ENCODE measurements at regions not wholly inside any gene's neighbourhood (a gene's known extent, or its start where the extent isn't known, plus 50 kb on each side); places are given as distances from the start of the nearest gene placed in this dataset.

GRCh38 chr2:40937284-40937683 lies 485.4 kb upstream of the SLC8A1 start:
- no peak for TF ChIP-seq CTCF (conservative IDR thresholded peaks at IDR 0.05; ENCODE audit: low read depth, low read length)

DNA sequence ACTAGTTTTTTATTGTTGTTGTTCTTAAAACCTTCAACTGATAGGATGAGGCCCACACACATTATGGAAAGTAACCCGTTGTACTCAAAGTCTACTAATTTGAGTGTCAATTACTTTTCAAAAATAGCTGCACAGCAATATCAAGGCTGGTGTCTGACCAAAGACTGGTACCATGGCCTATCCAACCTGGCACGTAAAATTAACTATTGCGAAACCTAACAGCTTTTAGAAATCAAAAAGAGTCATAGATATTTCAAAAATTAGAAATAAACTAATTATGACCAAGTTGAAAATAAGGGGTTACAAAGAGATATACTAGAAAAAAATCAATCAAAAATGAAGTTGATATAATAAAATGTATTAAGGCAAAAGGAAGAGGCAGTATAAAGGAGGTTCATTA lies 501.5 kb upstream of the SLC8A1 start:
- H3K4me2 ChIP-seq: no peak overlapping the region
- no peaks in the 10 kb centered on the region for H3K36me3 ChIP-seq (ENCODE audit: insufficient read depth)
- H3K27ac ChIP-seq: no peak overlapping the region
- H3K4me1 ChIP-seq (ENCODE audit: low read depth, poor library complexity, severe bottlenecking): no peaks in the 10 kb centered on the region
- no peaks in the 10 kb centered on the region for H4K20me1 ChIP-seq (ENCODE audit: insufficient read depth)
- H3K4me3 ChIP-seq (IDR thresholded peaks at IDR 0.05; ENCODE audit: insufficient read depth, low read depth, low read length): no peak overlapping the region
- H3K79me2 ChIP-seq (ENCODE audit: insufficient read depth, low read depth): no peaks in the 10 kb centered on the region
- TF ChIP-seq CTCF (conservative IDR thresholded peaks at IDR 0.05; ENCODE audit: low read depth, low read length): no peak
- H3K9ac ChIP-seq: no peak overlapping the region
- H3K27me3 ChIP-seq (ENCODE audit: insufficient read depth, low read depth): no peaks in the 10 kb centered on the region
- H2AFZ ChIP-seq (ENCODE audit: low read depth): no peak overlapping the region

More at GRCh38 chr2:40937284-40937683, 485.4 kb upstream of the SLC8A1 start:
- H3K4me2 ChIP-seq: no peak overlapping the region
- H3K79me2 ChIP-seq (ENCODE audit: insufficient read depth, low read depth): no peaks in the 10 kb centered on the region
- H3K4me1 ChIP-seq (ENCODE audit: low read depth, poor library complexity, severe bottlenecking): no peaks in the 10 kb centered on the region
- H4K20me1 ChIP-seq (ENCODE audit: insufficient read depth): no peaks in the 10 kb centered on the region
- H3K4me3 ChIP-seq (IDR thresholded peaks at IDR 0.05; ENCODE audit: insufficient read depth, low read depth, low read length): no peak overlapping the region
- H2AFZ ChIP-seq (ENCODE audit: low read depth): no peak overlapping the region
- no peak overlapping the region for H3K27ac ChIP-seq
- H3K27me3 ChIP-seq (ENCODE audit: insufficient read depth, low read depth): no peaks in the 10 kb centered on the region
- no peak overlapping the region for H3K9ac ChIP-seq
- no peaks in the 10 kb centered on the region for H3K36me3 ChIP-seq (ENCODE audit: insufficient read depth)

GRCh38 chr2:40955042-40955441 lies 503.2 kb upstream of the SLC8A1 start:
- H3K4me2 ChIP-seq: no peak overlapping the region
- H3K36me3 ChIP-seq (ENCODE audit: insufficient read depth): no peaks in the 10 kb centered on the region
- no peak for TF ChIP-seq CTCF (conservative IDR thresholded peaks at IDR 0.05; ENCODE audit: low read depth, low read length)
- no peaks in the 10 kb centered on the region for H4K20me1 ChIP-seq (ENCODE audit: insufficient read depth)
- H3K27me3 ChIP-seq (ENCODE audit: insufficient read depth, low read depth): no peaks in the 10 kb centered on the region
- H3K79me2 ChIP-seq (ENCODE audit: insufficient read depth, low read depth): no peaks in the 10 kb centered on the region
- H3K4me3 ChIP-seq (IDR thresholded peaks at IDR 0.05; ENCODE audit: insufficient read depth, low read depth, low read length): no peak overlapping the region
- no peak overlapping the region for H3K27ac ChIP-seq
- no peaks in the 10 kb centered on the region for H3K4me1 ChIP-seq (ENCODE audit: low read depth, poor library complexity, severe bottlenecking)
- no peak overlapping the region for H2AFZ ChIP-seq (ENCODE audit: low read depth)
- no peak overlapping the region for H3K9ac ChIP-seq

DNA sequence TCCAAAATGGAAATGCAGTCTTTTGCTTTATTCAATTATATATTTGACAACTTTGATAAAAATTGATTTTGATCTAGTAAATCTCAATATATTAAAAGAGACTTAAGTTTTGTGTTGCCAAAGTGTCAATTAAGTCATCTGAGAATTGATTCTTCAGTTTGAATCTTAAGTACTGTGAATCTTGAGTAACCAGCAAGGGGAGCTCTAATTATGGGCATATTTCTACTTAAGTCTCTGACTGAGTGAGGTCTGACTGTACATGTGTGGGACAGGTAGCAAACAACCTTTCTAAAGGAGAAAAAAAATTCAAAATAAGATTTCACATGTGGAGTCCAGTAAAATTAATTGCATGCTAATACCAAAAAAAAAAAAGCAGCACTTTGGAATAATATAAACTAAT lies 503.7 kb upstream of the SLC8A1 start:
- H2AFZ ChIP-seq (ENCODE audit: low read depth): no peak overlapping the region
- no peak overlapping the region for H3K4me2 ChIP-seq
- H3K27me3 ChIP-seq (ENCODE audit: insufficient read depth, low read depth): no peaks in the 10 kb centered on the region
- H3K79me2 ChIP-seq (ENCODE audit: insufficient read depth, low read depth): no peaks in the 10 kb centered on the region
- H3K27ac ChIP-seq: no peak overlapping the region
- no peak overlapping the region for H3K4me3 ChIP-seq (IDR thresholded peaks at IDR 0.05; ENCODE audit: insufficient read depth, low read depth, low read length)
- H3K36me3 ChIP-seq (ENCODE audit: insufficient read depth): no peaks in the 10 kb centered on the region
- no peaks in the 10 kb centered on the region for H3K4me1 ChIP-seq (ENCODE audit: low read depth, poor library complexity, severe bottlenecking)
- no peak for TF ChIP-seq CTCF (conservative IDR thresholded peaks at IDR 0.05; ENCODE audit: low read depth, low read length)
- no peak overlapping the region for H3K9ac ChIP-seq
- H4K20me1 ChIP-seq (ENCODE audit: insufficient read depth): no peaks in the 10 kb centered on the region
